Stimulated activated CD4-positive, alpha-beta T cell treated with anti-CD3 and anti-CD28 coated beads, Interleukin-4, amount 100 ng/mL, for 4 hours (primary cell): ENCODE measurements at regions not wholly inside any gene's neighbourhood (a gene's known extent, or its start where the extent isn't known, plus 50 kb on each side); places are given as distances from the start of the nearest gene placed in this dataset.

Experiments
- DNase-seq, 2 experiments: peaks; one replicate each; pipeline ENCODE4 v3.0.0-alpha.2; 2020

DNA sequence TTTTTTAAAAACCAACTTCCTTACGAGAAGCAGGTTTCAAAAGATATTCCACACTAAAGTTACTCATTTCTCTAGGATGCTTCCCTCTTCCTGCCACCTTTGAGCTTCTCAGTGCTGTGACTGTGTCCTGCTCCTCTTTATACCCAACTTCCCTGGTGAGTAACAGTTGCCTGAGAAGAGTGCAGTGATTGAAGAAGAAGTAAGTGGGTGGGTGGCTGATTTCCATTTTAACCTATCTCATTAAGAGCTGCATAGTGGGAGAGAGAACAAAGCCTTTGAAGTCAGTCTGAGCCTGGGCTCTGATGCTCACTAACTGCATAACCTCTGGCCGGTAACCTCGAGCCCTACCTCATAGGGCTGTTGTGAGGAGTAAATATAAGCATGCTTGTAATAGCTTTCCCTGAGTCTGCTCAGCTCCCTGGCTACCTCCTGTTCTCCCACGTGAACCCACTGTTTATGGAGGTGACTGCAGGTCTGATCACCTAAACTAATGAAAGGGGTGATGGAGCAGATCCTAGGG lies 977.3 kb downstream of the UQCRFS1 start:
- DNase-seq, result no peak

DNA sequence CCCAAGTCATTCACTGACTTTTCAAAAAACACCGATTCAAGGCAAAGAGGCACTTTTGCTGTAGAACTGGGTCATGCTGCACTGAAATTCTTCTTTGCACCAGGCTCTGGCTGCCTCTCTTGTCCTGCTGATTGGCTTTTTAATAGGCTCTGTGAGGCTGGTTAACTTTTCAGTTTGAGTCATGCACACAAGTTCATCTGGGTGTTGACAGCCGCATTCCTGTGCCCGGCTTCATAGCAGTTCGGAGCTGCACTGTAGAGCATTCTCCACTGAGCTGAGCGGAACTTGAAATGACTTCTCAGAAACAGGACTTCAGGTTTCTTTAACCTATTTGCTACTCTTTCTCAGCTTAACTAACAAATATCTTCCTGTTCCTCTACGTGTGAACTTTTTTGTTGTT lies 978.3 kb downstream of the UQCRFS1 start:
- DNase-seq, result no peak

DNA sequence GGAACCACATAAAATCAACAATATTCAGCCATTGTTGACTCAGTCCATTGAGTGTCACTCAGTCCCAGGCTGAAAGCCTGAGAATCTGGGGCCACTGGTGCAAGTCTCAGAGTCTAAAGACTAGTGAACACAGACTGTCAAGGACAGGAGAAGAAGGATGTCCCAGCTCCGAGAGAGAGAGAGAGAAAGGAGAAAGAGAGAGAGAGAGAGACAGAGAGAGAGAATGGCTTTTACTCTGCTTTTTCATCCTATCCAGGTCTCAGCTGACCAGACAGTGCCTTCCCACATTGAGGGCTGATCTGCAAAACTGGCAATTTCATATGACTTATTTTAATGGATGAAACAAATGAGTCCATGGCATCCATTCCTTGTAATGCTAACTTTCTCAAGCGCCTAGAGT lies 984.1 kb downstream of the UQCRFS1 start:
- no peak for DNase-seq

DNA sequence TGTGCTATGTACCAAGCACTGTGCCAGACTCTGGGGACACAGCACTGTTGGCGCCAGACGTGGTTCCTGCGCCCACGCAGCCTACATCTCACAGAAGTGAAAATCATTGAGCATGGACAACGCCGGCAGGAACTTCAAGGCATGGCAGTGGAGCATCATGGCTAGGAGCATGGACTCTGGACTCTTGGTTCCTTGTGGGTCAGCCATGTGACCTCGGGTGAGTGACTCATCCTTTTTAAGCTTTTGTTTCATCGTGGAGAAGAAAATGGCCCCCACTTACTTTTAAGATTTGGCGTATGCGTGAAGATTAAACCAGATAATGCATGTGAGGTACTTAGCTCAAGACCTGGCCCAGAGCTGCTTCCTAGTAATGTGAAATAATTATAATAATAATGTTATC lies 988.5 kb downstream of the UQCRFS1 start:
- DNase-seq, result no peak

DNA sequence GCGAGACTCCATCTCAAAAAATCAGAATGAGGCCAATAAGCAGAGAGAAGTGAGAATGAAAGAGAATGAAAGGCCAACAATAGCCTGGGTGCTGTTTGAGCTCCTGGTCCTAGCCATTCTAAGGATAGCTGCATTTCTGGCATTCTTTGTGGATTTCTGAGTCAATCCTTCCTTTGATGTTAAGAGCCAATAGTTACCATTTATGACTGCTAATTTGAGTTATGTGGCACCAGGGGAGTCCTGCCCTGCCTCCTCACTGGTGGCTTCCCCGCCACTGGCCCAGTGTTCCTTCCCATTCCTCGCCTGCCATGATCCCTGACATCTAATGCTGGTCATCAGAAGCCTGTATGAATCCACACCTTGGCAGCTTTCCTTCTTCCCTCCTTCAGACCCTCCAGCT lies 991.2 kb downstream of the UQCRFS1 start:
- DNase-seq, result no peak

DNA sequence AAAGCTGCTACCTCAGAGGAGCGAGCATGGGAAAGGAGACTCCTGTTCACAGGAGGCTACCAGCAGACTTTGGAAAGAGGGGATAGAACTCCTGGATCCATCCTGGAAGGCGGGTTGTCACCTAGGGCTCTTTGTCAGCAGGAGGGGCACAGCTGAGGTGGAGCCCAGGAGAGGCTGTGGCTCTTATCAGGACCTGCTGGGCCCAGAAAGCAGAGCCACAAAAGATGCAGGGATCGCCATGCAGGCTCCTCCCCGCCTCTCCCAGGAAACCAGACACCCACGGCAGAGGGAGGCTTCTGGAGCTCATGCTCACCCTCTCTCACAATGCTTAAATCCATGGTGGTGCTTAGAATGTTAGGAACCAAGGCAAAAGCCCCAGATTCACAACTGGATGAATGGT lies 994.2 kb downstream of the UQCRFS1 start:
- DNase-seq, result no peak

DNA sequence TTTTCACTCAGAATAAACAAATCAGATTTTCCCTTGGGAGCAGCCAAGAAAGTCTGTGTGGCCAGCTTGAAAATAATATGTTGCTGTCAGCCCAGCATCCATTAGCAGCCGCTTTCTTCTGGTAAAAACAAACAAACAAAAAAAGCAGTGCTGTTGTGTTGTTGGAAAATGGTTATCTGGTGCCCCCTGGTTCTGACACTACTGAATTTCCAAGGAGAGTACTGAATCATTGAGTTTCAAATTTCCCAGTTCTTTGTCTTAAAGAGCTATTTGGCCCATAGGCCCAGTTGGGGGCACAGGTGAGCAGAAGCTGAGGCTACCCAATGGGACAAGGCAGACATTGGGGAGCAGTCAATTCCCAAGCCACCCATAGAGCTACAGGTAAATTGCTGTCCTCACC lies 995.9 kb downstream of the UQCRFS1 start:
- no peak for DNase-seq

DNA sequence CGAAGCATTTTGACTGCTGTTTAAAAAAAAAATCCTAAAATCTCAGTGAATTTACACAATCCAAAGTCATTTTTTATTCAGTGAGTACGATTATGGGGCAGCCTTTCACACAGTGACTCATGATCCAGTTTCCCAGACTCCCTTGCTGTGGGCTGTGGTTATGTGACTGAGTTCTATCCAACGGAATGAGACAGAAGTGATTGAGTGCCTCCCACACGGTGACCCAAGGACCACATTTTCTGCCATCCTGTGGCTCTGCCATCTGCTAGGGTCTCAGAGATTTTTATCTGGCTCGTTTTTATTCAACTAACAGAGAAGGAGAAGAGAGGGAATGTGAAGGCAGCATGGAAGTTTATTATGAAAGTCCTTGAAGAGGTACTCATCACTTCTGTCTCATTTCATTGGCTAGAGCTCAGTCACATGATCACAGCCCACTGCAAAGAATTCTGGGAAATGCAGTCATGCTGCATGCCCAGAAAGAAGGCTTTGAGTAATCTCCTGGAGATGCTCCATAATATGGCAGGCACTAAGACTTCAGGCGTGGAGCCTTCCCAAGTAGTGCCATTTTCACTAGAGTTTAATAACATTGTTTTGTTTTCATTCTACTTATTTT lies 999.4 kb downstream of the UQCRFS1 start:
- no peak for DNase-seq

DNA sequence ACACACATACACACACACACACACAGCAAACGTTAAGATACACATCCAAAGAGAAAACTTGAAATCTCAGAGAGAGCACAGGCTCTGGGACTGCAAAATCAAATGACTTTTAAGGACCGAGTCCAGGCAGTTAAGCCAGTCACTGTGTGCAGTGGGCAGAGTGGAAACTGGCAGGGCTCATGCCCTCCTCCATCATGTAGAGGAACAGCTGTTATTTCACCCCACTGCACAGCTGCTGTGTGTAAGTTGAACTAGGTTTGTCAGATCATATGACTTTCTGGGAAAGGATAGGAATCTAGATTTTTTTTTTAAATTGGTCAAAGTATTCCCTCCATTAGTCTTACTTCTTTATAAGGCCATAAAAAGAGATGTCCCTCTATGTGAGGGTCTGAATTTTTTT lies 1002.1 kb downstream of the UQCRFS1 start:
- DNase-seq, result no peak

DNA sequence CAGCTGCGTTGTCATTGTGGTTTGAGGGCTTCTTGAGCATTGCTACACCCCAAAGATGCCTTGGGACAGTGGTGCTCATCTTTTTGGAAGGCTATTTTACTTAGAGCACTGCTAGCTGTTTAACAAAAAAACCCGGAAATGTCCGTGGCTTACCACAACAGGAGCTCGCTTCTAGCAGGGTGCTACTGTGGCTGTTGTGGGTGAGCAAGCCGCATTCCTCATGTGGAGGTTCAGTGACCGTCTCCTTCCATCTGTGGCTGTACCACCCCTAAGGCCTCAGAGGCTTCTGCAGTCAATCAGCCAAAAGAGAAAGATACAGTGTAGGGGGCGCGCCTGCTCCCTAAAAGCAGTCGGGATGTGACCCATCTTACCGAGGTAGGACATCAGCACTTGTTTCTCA lies 1004.2 kb downstream of the UQCRFS1 start:
- no peak for DNase-seq

DNA sequence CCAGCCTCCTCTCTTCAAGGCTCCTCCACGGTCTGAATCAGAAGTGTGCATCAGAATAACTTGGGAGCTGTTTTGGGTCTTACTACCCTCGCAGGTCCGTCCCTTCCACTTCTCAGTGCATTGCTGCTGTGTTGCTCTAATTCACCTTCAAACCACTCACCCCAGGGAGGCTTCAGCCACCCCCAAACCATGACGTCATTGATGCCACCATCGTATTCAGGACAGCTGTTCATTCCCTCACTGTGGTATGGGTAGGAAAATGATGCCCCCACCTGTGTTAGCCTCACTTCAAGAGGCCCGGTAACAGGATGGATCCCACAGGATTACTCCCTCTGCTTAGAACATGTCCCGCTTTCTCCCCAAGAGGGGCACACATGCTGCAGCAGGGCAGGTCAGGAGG lies 1005.7 kb downstream of the UQCRFS1 start:
- no peak for DNase-seq

DNA sequence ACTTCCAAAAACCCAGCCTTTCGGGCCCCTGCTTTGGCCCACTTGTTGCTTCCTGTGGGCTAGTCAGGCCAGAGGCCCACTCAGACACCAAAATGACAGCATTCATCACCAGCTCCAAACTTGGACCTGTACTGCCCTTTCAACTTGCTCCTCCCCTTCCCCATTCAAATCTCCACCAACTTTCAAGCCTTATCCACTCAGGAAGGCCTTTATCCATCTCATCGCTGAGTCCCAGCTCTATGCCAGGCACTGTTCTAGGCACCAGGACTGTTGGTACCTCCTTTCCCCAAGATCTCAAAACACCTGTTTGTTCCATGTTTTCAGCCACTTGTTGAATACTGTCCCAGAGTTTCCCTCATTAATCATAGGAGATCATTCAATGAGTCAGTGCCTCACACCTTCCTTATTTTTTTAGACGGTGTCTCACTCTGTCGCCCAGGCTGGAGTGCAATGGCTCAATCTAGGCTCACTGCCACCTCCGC lies 1011.4 kb downstream of the UQCRFS1 start:
- DNase-seq, result no peak

DNA sequence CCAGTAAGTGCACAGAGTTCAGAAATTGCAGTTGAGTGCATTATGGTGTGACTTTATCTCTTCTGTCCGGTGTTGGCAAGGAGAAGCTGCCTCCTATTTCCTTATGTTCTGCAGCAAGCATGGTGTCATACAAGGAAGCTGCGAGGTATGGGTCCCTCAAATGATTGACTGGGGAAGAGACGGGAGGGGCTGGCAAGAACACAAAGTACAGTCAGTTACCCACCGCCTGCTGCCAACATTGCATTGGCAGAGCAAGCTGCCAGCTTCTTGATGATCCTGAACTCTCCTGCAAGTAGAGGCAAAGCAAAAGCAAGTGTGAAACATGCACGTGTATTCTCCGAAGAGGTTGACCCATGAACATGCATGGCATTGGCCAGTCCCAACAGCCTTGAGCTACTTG lies 1013.6 kb downstream of the UQCRFS1 start:
- DNase-seq, result no peak

DNA sequence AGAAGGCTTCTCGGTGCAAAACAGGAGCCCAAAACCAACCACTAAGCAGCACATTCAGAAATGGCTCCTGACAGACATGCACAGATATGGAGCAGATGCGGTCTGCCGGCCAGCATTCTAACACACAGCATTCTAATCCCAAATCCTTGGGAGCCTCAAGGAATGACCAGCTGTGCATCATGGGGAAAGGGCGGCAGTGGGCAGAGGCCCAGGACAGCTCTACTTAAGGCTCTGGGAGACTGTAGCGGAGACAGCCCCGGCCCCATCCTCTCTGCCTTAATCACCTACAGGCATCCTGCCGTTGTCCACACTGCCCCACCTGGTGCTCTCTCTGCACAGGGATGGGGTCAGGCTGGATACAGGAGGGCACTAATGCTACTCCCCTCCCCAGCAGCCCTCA lies 1016.0 kb downstream of the UQCRFS1 start:
- DNase-seq, result no peak

DNA sequence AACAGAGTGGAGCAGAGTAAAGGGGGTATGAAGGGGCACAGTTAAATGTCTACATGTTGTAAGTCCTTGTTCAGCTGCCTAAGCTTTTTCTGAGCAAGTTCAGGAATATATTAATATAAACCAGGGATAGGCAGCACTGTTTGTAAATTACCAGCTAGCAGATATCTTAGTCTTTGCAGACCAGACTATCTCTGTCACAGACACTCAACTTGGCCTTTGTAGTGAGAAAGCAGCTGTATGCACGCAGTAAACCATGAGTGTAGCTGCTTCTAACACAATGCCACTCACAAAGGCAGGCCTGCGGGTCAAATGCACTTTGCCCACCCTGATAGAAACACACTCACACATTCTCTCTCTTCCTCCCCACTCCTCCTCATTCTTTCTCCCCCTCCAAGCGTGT lies 1016.9 kb downstream of the UQCRFS1 start:
- DNase-seq, result no peak

DNA sequence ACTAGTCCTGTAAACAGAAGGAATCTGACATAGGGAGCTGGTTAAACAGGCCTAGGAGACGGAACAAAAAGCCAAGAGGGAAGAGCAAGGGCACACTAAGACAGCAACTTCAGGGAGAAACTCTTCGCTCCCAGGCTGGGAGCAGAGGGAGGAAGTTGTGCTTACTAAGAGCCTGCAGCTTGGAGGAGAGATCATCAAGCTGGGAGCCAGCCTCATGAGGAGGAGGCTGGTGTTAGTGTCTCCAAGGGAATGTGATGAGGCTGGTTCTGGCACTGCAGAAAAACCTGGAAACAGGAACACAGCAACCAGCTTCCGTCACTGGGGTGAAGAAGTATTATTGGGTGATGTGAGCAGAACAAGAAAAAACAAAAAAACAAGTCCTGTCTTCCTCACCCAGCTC lies 1027.3 kb downstream of the UQCRFS1 start:
- no peak for DNase-seq

DNA sequence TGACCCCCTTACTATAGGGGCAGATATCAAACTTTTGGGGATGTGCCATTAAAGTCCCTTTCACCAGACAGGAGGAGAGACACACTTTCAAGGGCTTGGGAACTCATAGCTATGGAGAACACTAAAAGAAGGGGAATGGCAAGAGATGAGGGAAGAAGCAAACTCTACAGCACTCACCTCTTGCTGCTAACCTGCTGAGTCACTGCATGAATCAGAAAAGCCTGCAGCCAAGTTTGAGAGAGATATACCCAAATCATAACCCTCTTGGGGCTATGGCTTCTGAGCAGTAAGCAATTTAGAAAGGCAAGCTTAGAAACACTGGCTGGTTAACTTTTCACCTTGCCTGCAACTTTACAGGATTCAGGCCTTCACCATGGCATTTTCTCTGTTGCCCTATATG lies 1028.0 kb downstream of the UQCRFS1 start:
- no peak for DNase-seq

DNA sequence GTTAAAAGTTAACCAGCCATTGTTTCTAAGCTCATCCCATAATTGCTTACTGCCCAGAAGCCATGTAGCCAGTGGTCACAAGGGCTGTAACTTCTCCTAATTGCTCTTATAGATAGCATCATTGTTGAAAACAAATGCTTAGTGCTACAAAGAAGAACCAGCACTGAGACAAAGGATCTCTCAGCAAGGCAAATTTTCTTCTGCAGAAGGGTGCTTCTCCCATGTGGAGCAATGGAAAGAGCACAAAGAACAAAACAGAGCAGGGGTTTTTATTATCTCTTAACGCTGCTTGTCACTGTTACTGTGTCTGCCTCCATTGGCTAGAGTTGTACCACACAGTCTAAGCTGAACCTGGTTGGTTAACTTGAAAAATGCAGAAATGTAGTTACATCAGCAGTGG lies 1036.8 kb downstream of the UQCRFS1 start:
- DNase-seq, result no peak

DNA sequence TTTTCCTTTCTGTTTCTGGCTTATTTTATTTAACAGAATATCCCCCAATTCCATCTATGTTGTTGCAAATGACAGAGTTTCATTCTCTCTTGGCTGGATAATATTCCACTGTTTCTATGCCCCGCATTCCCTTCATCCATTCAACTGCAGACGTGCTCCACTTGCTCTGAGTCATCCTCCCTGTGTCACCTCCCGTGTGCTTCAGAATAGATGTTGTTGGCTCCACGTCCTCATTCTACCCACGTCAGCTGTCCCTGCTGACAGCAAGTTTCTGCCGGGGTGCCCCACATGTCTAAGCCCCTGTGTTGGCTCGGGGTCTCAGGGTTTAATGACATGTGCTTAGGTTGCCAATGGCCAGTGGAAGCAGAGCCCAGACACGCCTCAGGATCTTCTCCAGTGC lies 1041.0 kb downstream of the UQCRFS1 start:
- no peak for DNase-seq

DNA sequence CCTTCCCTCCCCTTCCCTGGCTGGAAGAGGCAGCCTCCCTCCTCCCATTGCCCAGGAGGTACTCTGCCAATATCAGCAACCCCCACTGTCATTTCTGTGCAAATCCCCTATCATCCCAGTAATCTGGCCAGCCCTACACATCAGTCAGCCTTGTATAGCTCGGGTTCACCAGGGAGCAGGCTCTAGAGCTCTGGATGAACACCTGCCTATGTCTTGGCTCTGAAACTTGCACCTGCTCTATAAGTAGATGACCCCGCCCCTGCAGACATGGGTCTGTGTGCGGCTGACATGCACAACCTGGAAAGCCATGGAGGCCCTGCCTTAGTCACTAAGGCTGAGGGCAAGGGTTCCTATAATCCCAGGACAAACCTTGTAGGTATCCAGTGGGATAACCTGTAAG lies 1042.9 kb downstream of the UQCRFS1 start:
- DNase-seq, result no peak

DNA sequence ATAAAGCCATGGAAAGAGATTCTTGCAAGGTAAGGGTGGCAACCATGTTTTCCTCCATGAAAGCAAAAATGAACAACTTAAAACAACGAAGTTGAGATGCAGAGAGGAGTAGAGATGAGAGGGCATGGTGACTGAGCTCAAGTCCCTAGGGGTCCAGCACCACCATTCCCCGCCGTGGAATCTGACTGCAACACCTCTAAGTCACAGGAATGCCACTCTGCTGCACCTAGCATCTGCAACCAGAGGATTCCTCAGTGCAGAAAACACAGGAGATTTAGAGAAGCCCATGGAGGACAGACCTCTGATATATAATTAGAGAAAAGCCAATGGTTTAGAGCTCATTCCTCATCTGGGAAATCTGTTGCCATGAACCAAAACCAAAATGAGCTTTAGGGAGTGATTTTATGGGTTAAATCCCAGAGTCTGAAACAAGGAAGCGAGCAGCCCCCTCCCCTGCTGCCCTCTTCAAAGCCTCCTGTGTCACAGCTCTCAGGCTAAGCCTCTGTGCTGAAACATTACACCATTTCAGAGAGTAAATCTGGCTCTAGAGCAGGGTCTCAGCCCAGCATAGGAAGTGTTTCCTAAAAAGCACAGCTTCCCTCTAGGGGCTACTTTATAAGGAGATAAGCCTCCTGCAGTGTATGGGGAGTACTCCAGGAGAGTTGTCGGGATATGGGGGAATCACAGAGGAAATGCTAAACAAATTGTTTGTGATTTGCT lies 1043.6 kb downstream of the UQCRFS1 start:
- DNase-seq, result no peak

DNA sequence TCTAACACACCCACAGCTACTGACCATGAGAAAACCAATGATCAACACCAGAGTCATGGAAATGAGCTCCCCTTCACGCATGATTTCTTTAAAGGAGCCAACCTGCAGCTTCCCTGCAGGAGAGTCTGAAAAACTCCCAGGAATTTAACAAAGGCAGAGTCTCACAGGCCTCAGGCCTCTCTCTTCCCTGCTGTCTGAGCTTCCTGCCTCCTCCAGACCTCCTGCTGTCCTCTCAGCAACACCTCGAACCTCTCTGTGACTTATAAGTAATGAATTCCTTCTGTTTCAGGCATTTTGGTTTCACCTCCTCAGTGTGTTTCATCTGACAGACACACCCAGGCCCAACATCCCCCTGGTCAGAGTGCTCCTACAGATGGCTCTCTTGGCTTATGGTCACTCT lies 1044.4 kb downstream of the UQCRFS1 start:
- no peak for DNase-seq

DNA sequence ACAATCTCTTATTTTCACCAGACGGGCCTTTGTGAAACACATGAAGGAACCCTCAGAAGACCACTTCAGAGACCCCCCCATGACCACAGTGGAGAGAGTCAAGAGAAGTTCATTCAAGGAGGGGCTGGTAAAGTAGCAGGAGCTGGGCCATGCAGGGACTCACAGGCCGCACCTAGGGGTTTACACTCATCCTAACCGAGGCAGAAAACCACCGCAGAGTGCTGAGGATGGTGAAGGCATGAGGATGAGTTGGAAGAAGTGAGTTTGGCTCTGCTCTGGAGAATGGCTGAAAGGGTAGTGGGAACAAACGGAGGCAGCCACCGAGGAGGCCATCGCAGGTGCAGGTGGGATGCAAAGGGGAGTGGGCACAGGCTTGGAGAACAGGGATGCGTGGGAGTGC lies 1046.9 kb downstream of the UQCRFS1 start:
- no peak for DNase-seq

DNA sequence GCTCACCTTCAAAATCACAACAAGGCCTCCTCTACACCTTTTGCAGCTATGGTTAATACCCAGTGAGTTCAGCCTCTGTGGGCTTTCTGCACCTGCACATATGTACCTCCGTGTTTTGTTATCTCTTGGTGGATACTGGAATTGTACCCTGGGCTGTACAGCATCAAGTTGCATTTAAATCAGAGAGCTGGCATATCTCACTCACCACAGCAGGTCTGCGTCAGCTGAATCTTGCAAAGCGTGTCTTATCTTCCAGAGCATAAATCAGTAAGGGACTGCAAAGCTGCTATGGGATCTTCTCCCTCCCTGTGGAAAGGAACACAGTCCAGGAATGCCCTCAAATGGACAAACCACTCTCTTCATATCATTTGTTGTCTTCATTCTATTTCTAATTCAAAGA lies 1048.7 kb downstream of the UQCRFS1 start:
- no peak for DNase-seq

DNA sequence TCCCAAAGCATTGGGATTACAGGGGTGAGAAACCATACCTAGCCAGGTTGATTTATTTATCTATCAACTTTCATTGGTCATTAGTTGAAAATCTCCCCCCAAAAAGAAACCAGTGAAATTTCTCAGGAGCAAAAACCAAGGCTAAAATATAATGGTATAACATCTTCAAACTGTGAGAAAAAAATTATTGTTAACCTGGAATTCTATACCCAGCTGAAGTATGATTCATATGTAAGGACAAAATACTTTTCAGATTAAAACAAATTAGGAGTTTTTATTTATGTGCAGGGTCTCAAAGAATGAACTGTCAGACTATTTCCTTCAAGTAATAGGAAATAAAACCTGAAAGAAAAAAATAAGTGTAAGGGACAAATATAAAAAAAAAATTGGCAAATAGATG lies 1053.9 kb downstream of the UQCRFS1 start:
- DNase-seq, result no peak
